ENCODE measurements at regions not wholly inside any gene's neighbourhood (a gene's known extent, or its start where the extent isn't known, plus 50 kb on each side); places are given as distances from the start of the nearest gene placed in this dataset.

DNA sequence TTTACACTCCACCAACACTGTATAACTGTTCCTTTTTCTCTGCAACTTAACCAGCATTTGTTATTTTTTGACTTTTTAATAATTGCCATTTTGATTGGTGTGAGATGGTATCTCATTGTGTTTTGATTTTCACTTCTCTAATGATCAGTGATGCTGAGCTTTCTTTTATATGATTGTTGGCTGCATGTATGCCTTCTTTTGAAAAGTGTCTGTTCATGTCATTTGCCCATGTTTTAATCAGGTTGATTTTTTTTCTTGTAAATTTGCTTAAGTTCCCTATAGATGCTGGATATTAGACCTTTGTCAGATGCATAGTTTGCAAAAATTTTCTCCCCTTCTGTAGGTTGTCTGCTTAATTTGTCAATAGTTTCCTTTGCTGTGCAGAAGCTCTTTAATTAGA lies 263.0 kb downstream of the MBNL1 start:
- H3K27ac Mint-ChIP-seq = no peak overlapping the region
- peaks cover 40% of the 10 kb centered on the region for H3K9me3 Mint-ChIP-seq
- H3K4me3 Mint-ChIP-seq = no peak overlapping the region
- Histone ChIP-seq H3K36me3 (ENCODE audit: control insufficient read depth, insufficient read depth, low read length) (no peaks in the 10 kb centered on the region), H3K9ac (ENCODE audit: extremely low read depth, low read length, poor library complexity, severe bottlenecking) (no peak overlapping the region), H3K27ac (ENCODE audit: low read depth, low read length) (no peak overlapping the region), H3K4me3 (ENCODE audit: low read length) (no peak overlapping the region), H3K9me3 (ENCODE audit: control insufficient read depth, low read length) (peaks cover 12% of the 10 kb centered on the region), H3K4me1 (ENCODE audit: control insufficient read depth, insufficient read depth, low read length) (no peaks in the 10 kb centered on the region), H3K27me3 (ENCODE audit: control insufficient read depth, insufficient read depth, low read length, poor library complexity, severe bottlenecking) (no peaks in the 10 kb centered on the region)
- no peaks in the 10 kb centered on the region for H3K36me3 Mint-ChIP-seq (ENCODE audit: low read depth)
- TF ChIP-seq CTCF (conservative IDR thresholded peaks at IDR 0.05) = no peak
- no peaks in the 10 kb centered on the region for H3K27me3 Mint-ChIP-seq (ENCODE audit: insufficient read depth)
- no peaks in the 10 kb centered on the region for H3K4me1 Mint-ChIP-seq
- no peak for DNase-seq

- 96% methylated on average over 1 of the region's 1 CpG; no CpG with 5 or more reads in 1 of the 2 experiments for WGBS, 2 experiments (ENCODE audit: insufficient coverage in 1 of 2, insufficient read length in 1 of 2)
- Histone ChIP-seq H3K4me1 (ENCODE audit: control insufficient read depth, insufficient read depth, low read length) (no peaks in the 10 kb centered on the region), H3K36me3 (ENCODE audit: control insufficient read depth, insufficient read depth, low read length) (no peaks in the 10 kb centered on the region), H3K4me3 (ENCODE audit: low read length) (no peak overlapping the region), H3K27me3 (ENCODE audit: control insufficient read depth, insufficient read depth, low read length, poor library complexity, severe bottlenecking) (no peaks in the 10 kb centered on the region), H3K27ac (ENCODE audit: low read depth, low read length) (no peak overlapping the region), H3K9me3 (ENCODE audit: control insufficient read depth, low read length) (no peaks in the 10 kb centered on the region), H3K9ac (ENCODE audit: extremely low read depth, low read length, poor library complexity, severe bottlenecking) (no peak overlapping the region)
- Mint-ChIP-seq H3K36me3 (ENCODE audit: low read depth) (no peaks in the 10 kb centered on the region), H3K27ac (no peak overlapping the region), H3K4me1 (no peaks in the 10 kb centered on the region), H3K27me3 (ENCODE audit: insufficient read depth) (peaks cover 5% of the 10 kb centered on the region), H3K9me3 (peaks cover 11% of the 10 kb centered on the region), H3K4me3 (no peak overlapping the region)
- DNase-seq = no peak
- no peak for TF ChIP-seq CTCF (conservative IDR thresholded peaks at IDR 0.05)
Observed at GRCh38 chr3:152538518-152538917, 269.8 kb downstream of the MBNL1 start.

- Mint-ChIP-seq H3K27me3 (ENCODE audit: insufficient read depth) (peaks cover 5% of the 10 kb centered on the region), H3K36me3 (ENCODE audit: low read depth) (no peaks in the 10 kb centered on the region), H3K4me1 (no peaks in the 10 kb centered on the region), H3K4me3 (no peak overlapping the region), H3K9me3 (peaks cover 11% of the 10 kb centered on the region), H3K27ac (no peak overlapping the region)
- no peak overlapping the region for H3K9ac ChIP-seq (ENCODE audit: extremely low read depth, low read length, poor library complexity, severe bottlenecking)
- H3K36me3 ChIP-seq (ENCODE audit: control insufficient read depth, insufficient read depth, low read length) = no peaks in the 10 kb centered on the region
- DNase-seq = peak; percentile 58
- H3K4me3 ChIP-seq (ENCODE audit: low read length) = no peak overlapping the region
- H3K4me1 ChIP-seq (ENCODE audit: control insufficient read depth, insufficient read depth, low read length) = no peaks in the 10 kb centered on the region
- H3K27ac ChIP-seq (ENCODE audit: low read depth, low read length) = no peak overlapping the region
- TF ChIP-seq CTCF (conservative IDR thresholded peaks at IDR 0.05) = peak; percentile 77
- no peaks in the 10 kb centered on the region for H3K9me3 ChIP-seq (ENCODE audit: control insufficient read depth, low read length)
- 89% methylated on average over 2 of the region's 2 CpGs; no CpG with 5 or more reads in 1 of the 2 experiments for WGBS, 2 experiments (ENCODE audit: insufficient coverage in 1 of 2, insufficient read length in 1 of 2)
- no peaks in the 10 kb centered on the region for H3K27me3 ChIP-seq (ENCODE audit: control insufficient read depth, insufficient read depth, low read length, poor library complexity, severe bottlenecking)
Observed at GRCh38 chr3:152539191-152539764, 270.5 kb downstream of the MBNL1 start.

All from endodermal cell (in vitro differentiated cells).